ENCODE measurements at regions not wholly inside any gene's neighbourhood (a gene's known extent, or its start where the extent isn't known, plus 50 kb on each side); places are given as distances from the start of the nearest gene placed in this dataset.
A peak's percentile ranks its signal among the peaks of the same experiment; 100 is the strongest.

DNA sequence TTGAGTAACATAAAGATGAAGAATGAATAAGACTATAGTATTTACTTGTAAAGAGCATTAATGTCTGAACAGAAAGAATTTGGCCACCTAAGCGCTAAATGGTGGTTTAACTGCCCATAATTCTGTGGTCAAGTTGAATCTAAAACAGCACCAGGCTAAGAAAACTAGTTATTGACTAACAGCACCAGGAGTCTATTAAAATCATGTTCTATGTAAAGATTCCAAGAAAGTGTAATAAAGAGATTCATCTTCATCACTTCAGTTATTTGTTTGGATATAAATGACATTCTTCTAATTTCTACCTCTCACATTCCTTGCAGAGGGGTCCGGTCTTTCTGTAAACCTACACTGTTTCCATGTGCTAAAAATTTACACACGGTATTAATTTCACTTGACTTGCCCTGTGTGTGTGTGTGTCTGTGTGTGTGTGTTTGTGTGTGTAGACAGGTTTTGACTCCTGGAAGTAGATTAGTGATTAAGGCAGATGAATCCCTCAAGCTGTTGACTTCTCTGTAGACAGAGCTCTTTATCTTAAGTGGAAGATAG is 84.4 kb downstream of the KLF6 start:
- Histone ChIP-seq H3K27ac (ENCODE audit: low read depth, low read length, poor library complexity, severe bottlenecking) (no peak overlapping the region), H3K9me3 (ENCODE audit: low read depth, low read length, poor library complexity, severe bottlenecking) (no peaks in the 10 kb centered on the region), H3K4me3 (ENCODE audit: low read depth, low read length, poor library complexity, severe bottlenecking) (no peak overlapping the region), H3K27me3 (replicated peaks; ENCODE audit: insufficient read depth, low read depth, low read length, poor library complexity) (no peaks in the 10 kb centered on the region), H3K36me3 (ENCODE audit: insufficient read depth, low read length, poor library complexity, severe bottlenecking) (no peaks in the 10 kb centered on the region), H3K4me1 (ENCODE audit: insufficient read depth, low read length, poor library complexity, severe bottlenecking) (peaks cover 21% of the 10 kb centered on the region)
- no TSS peak for BruUV-seq (replicated peaks)
- ChIA-PET POLR2A (ENCODE audit: low non-redundant PET) (no interaction called here), CTCF (no interaction called here)
- intact Hi-C loops (cut with micrococcal nuclease; ENCODE audit: unreplicated experiment), result no loop called here
- DNase-seq (ENCODE audit: low spot score), result no peak
- TF ChIP-seq EZH2 (IDR thresholded peaks at IDR 0.05; ENCODE audit: borderline replicate concordance, low read depth, low read length, poor library complexity, severe bottlenecking), result no peak
- TF ChIP-seq, protein P1, sequence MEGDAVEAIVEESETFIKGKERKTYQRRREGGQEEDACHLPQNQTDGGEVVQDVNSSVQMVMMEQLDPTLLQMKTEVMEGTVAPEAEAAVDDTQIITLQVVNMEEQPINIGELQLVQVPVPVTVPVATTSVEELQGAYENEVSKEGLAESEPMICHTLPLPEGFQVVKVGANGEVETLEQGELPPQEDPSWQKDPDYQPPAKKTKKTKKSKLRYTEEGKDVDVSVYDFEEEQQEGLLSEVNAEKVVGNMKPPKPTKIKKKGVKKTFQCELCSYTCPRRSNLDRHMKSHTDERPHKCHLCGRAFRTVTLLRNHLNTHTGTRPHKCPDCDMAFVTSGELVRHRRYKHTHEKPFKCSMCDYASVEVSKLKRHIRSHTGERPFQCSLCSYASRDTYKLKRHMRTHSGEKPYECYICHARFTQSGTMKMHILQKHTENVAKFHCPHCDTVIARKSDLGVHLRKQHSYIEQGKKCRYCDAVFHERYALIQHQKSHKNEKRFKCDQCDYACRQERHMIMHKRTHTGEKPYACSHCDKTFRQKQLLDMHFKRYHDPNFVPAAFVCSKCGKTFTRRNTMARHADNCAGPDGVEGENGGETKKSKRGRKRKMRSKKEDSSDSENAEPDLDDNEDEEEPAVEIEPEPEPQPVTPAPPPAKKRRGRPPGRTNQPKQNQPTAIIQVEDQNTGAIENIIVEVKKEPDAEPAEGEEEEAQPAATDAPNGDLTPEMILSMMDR (conservative IDR thresholded peaks at IDR 0.05; ENCODE audit: low read depth, low read length), result no peak

DNA sequence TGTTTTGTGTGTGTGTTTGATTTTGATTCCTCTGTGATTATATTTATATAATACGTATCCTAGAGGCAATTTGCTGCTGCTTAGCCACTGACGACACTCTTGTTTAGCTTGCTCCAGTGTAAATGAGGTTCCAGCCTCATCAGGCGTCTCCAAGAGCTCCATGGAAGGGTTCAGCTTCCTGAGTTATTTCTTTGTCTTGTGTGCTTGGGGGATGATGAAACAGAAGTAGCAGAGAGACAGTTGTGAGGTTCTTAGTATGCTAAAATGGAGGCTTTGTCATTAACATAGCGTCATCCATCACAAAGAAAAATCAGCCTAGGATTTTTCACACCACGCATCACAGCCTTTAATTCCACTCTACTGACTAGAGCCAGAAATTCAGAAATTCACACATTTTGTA is 85.1 kb downstream of the KLF6 start:
- H3K36me3 ChIP-seq (ENCODE audit: insufficient read depth, low read length, poor library complexity, severe bottlenecking), result no peaks in the 10 kb centered on the region
- ChIA-PET CTCF (no interaction called here), POLR2A (ENCODE audit: low non-redundant PET) (no interaction called here)
- peak; percentile 11 for DNase-seq (ENCODE audit: low spot score)
- no peak overlapping the region for H3K27ac ChIP-seq (ENCODE audit: low read depth, low read length, poor library complexity, severe bottlenecking)
- BruUV-seq (replicated peaks), result no TSS peak
- no peaks in the 10 kb centered on the region for H3K27me3 ChIP-seq (replicated peaks; ENCODE audit: insufficient read depth, low read depth, low read length, poor library complexity)
- H3K4me3 ChIP-seq (ENCODE audit: low read depth, low read length, poor library complexity, severe bottlenecking), result no peak overlapping the region
- H3K9me3 ChIP-seq (ENCODE audit: low read depth, low read length, poor library complexity, severe bottlenecking), result no peaks in the 10 kb centered on the region
- TF ChIP-seq, protein P1 (conservative IDR thresholded peaks at IDR 0.05; ENCODE audit: low read depth, low read length), result no peak
- no peak for TF ChIP-seq EZH2 (IDR thresholded peaks at IDR 0.05; ENCODE audit: borderline replicate concordance, low read depth, low read length, poor library complexity, severe bottlenecking)
- intact Hi-C loops (cut with micrococcal nuclease; ENCODE audit: unreplicated experiment), result no loop called here
- peaks cover 21% of the 10 kb centered on the region for H3K4me1 ChIP-seq (ENCODE audit: insufficient read depth, low read length, poor library complexity, severe bottlenecking)

DNA sequence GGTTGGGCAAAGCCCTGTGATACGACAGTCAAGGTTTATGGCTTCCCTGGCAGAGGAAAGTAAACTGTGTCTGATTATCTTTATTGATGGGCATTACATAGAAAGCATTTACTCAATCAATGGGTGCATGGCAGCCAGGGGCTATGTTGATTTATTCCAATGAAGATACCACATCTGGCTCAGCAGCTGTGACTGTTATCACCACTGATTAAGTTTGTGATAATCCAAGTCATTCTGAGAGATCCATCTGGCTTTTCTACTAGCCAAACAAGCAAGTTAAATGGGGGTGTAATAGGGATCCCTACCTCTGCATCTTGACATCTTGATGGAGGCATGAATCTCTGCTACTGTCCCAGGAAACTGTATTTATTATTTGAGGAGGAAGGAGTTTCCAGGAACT is 86.7 kb downstream of the KLF6 start:
- Histone ChIP-seq H3K4me1 (ENCODE audit: insufficient read depth, low read length, poor library complexity, severe bottlenecking) (peaks cover 21% of the 10 kb centered on the region), H3K36me3 (ENCODE audit: insufficient read depth, low read length, poor library complexity, severe bottlenecking) (no peaks in the 10 kb centered on the region), H3K27me3 (replicated peaks; ENCODE audit: insufficient read depth, low read depth, low read length, poor library complexity) (no peaks in the 10 kb centered on the region), H3K27ac (ENCODE audit: low read depth, low read length, poor library complexity, severe bottlenecking) (no peak overlapping the region), H3K9me3 (ENCODE audit: low read depth, low read length, poor library complexity, severe bottlenecking) (no peaks in the 10 kb centered on the region), H3K4me3 (ENCODE audit: low read depth, low read length, poor library complexity, severe bottlenecking) (no peak overlapping the region)
- CTCF ChIA-PET, result no interaction called here
- TF ChIP-seq EZH2 (IDR thresholded peaks at IDR 0.05; ENCODE audit: borderline replicate concordance, low read depth, low read length, poor library complexity, severe bottlenecking), result no peak
- TF ChIP-seq, protein P1 (conservative IDR thresholded peaks at IDR 0.05; ENCODE audit: low read depth, low read length), result no peak
- intact Hi-C loops (cut with micrococcal nuclease; ENCODE audit: unreplicated experiment), result no loop called here
- POLR2A ChIA-PET (ENCODE audit: low non-redundant PET), result no interaction called here
- no peak for DNase-seq (ENCODE audit: low spot score)
- BruUV-seq (replicated peaks), result no TSS peak

Measured in A673 (cell line).